ENCODE measurements at regions not wholly inside any gene's neighbourhood (a gene's known extent, or its start where the extent isn't known, plus 50 kb on each side); places are given as distances from the start of the nearest gene placed in this dataset.

DNA sequence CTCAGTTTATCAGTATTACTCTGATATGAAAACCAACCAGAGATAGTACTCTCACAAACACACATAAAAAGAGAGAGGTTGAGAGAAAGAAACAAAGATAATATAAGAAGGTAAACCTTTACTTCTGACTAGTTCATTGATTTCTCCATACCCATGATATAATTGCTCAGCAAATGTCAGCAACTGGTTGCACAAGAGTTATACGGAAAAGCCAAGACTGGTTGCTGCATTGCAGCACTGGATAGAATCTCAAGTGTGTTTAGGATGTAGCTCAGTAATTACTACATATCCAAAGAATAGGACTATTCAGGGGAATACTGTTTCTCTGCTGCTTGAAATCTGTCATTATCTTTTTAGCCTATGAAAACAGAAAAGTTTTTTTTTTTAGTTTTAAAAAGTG lies 1332.8 kb downstream of the OLFM4 start:
- 0 out of 2 replicates have a peak overlapping the region, but pooled peaks have one; percentile 6 for H2AFZ ChIP-seq (ENCODE audit: low read length)
- H2BK15ac ChIP-seq (ENCODE audit: low read length) = no peak overlapping the region
- WGBS, 2 experiments (ENCODE audit: extremely low coverage in 1 of 2, insufficient coverage in 1 of 2, insufficient read length in 1 of 2, insufficient replicate concordance in 2 of 2, low coverage in 1 of 2, low lambda C conversion rate in 2 of 2, missing lambda C conversion rate in 1 of 2) = 91% methylated on average over 1 of the region's 1 CpG; no CpG with 5 or more reads in 1 of the 2 experiments
- H3K4ac ChIP-seq (replicated peaks; ENCODE audit: insufficient read length, low read depth, low read length) = no peak overlapping the region
- no peaks in the 10 kb centered on the region for H4K20me1 ChIP-seq (replicated peaks in 1 of 2; ENCODE audit: control insufficient read depth in 1 of 2, insufficient read depth in 2 of 2, low read length in 2 of 2)
- no peak overlapping the region for H2BK12ac ChIP-seq (ENCODE audit: low read depth, low read length)
- H3K4me2 ChIP-seq (ENCODE audit: insufficient read depth in 1 of 2, low read depth in 2 of 2, low read length in 2 of 2) = no peak overlapping the region
- no peak overlapping the region for H4K5ac ChIP-seq (ENCODE audit: insufficient read length, low read depth, low read length)
- H3K9me3 ChIP-seq (ENCODE audit: insufficient read depth in 2 of 2, low read depth in 1 of 2, low read length in 1 of 2) = no peaks in the 10 kb centered on the region
- no peak for DNase-seq (ENCODE audit: low read depth in 1 of 2, low spot score in 2 of 2)
- H3K4me1 ChIP-seq (replicated peaks in 1 of 4; ENCODE audit: control insufficient read depth in 3 of 4, insufficient read depth in 4 of 4, low read length in 3 of 4) = peaks cover 0 to 10% (median 2%) of the 10 kb centered on the region in 4 experiments; a peak in 3 of 7 replicates
- no peak overlapping the region for H3K23ac ChIP-seq (ENCODE audit: insufficient read length)
- no peak overlapping the region for H4K91ac ChIP-seq (replicated peaks; ENCODE audit: insufficient read length, low read length)
- CTCF ChIA-PET (ENCODE audit: partially characterized antibody) = interaction anchor here (0.7 kb wide), 1 partner anchor 1082 kb away, joined by 3 read pairs; no protein-coding TSS in a partner anchor
- H2AK5ac ChIP-seq (ENCODE audit: low read depth, low read length) = no peak overlapping the region
- POLR2A ChIA-PET (ENCODE audit: partially characterized antibody) = no interaction called here
- H3K9ac ChIP-seq (replicated peaks in 1 of 4; ENCODE audit: extremely low read depth in 1 of 4, low read depth in 3 of 4, low read length in 3 of 4) = no peak overlapping the region
- H2BK20ac ChIP-seq (ENCODE audit: low read length) = no peak overlapping the region
- no peak overlapping the region for H3K4me3 ChIP-seq (ENCODE audit: extremely low read depth in 1 of 4, insufficient read depth in 2 of 4, low read depth in 3 of 4, low read length in 4 of 4)
- no peaks in the 10 kb centered on the region for H3K27me3 ChIP-seq (replicated peaks in 1 of 4; ENCODE audit: control insufficient read depth in 3 of 4, extremely low read depth in 1 of 4, insufficient read depth in 3 of 4, low read length in 3 of 4)
- no peaks in the 10 kb centered on the region for H3K79me1 ChIP-seq (ENCODE audit: low read depth, low read length)
- no peak overlapping the region for H3K27ac ChIP-seq (ENCODE audit: low read depth, low read length)
- no peak overlapping the region for H3K14ac ChIP-seq (ENCODE audit: insufficient read length)
- H3K18ac ChIP-seq (ENCODE audit: extremely low read depth, low read length) = no peak overlapping the region
- H3K36me3 ChIP-seq (ENCODE audit: control insufficient read depth in 2 of 4, insufficient read depth in 4 of 4, low read length in 3 of 4) = no peaks in the 10 kb centered on the region
- no peak overlapping the region for H2BK120ac ChIP-seq (replicated peaks; ENCODE audit: low read depth, low read length)
- H3K79me2 ChIP-seq (ENCODE audit: control insufficient read depth in 1 of 2, insufficient read depth in 2 of 2, low read length in 2 of 2) = no peaks in the 10 kb centered on the region
- no peak for FAIRE-seq
- H2BK5ac ChIP-seq (ENCODE audit: low read depth, low read length) = no peak overlapping the region
- no peaks in the 10 kb centered on the region for H3K23me2 ChIP-seq (ENCODE audit: low read depth, low read length)
- H3K56ac ChIP-seq (replicated peaks; ENCODE audit: insufficient read length, low read depth, low read length) = no peak overlapping the region
- H4K8ac ChIP-seq (ENCODE audit: extremely low read depth, insufficient read depth, low read length) = no peak overlapping the region
- TF ChIP-seq SUZ12 (IDR thresholded peaks at IDR 0.05; ENCODE audit: low read length) (no peak), FOSL1 (IDR thresholded peaks at IDR 0.05; ENCODE audit: insufficient read depth, low read depth, low read length) (no peak), RNF2 (IDR thresholded peaks at IDR 0.05; ENCODE audit: borderline replicate concordance, low read depth, low read length, missing control alignments, poor library complexity, severe bottlenecking) (no peak), JUND (IDR thresholded peaks at IDR 0.05; ENCODE audit: low read length) (no peak), BRCA1 (IDR thresholded peaks at IDR 0.05; ENCODE audit: low read depth, low read length) (no peak), CTBP2 (IDR thresholded peaks at IDR 0.05; ENCODE audit: borderline replicate concordance, insufficient read depth, insufficient read length, low read length) (no peak), TEAD4 (IDR thresholded peaks at IDR 0.05; ENCODE audit: low read depth, low read length) (no peak), POLR2AphosphoS5 (IDR thresholded peaks at IDR 0.05; ENCODE audit: low read depth, low read length) (no peak), CHD1 (IDR thresholded peaks at IDR 0.05; ENCODE audit: low read depth, low read length) (no peak), POLR2A (IDR thresholded peaks at IDR 0.05; ENCODE audit: control extremely low read depth in 1 of 2, low read depth in 2 of 2, low read length in 2 of 2) (no peak), KDM1A (IDR thresholded peaks at IDR 0.05; ENCODE audit: borderline replicate concordance, low read length) (no peak), EZH2 (IDR thresholded peaks at IDR 0.05; ENCODE audit: low read depth, low read length, severe bottlenecking) (no peak), GABPA (IDR thresholded peaks at IDR 0.05; ENCODE audit: borderline replicate concordance, insufficient read depth, low read length) (no peak)
- TF ChIP-seq, protein P1, sequence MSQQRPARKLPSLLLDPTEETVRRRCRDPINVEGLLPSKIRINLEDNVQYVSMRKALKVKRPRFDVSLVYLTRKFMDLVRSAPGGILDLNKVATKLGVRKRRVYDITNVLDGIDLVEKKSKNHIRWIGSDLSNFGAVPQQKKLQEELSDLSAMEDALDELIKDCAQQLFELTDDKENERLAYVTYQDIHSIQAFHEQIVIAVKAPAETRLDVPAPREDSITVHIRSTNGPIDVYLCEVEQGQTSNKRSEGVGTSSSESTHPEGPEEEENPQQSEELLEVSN (IDR thresholded peaks at IDR 0.05) = no peak

Measured in H1 (cell line).